ENCODE measurements at regions not wholly inside any gene's neighbourhood (a gene's known extent, or its start where the extent isn't known, plus 50 kb on each side); places are given as distances from the start of the nearest gene placed in this dataset.
A peak's percentile ranks its signal among the peaks of the same experiment; 100 is the strongest.

DNA sequence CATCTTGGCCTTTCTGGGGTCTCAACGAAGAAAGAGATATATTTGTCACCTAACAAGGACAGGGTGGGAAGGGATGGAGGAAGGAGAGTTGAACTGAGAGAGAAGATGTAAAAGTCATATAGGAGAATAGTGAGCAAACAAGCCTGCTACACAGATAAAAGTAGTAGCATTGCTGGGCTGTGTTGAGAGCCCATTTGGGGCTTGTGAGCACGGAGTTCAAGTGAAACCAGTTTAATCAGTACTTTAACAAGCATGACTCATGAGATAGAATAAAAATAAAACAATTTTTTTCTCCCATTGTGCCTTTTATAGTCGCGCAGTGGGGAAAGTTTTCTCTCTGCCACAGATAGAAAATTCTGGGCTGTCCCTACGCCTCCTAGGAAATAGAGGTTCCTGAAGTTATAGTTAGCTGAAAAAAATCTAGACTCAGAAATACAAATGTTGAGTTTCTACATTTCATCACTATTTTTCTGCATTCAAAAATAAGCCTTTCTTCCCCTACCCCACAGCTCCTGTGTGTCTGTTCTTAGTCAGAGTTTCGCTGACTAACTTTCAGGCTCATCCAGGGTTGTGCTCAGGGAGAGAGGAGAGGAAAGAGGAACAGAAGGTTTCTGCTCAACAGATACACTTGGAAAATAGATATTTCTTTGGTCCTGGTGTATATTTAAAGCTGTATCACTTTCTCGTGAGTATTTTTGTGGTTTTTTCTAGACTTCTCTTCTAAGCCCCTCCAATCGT is 395.8 kb upstream of the ADAMTSL1 start:
- ATAC-seq: no peak
- CTCF ChIA-PET: no interaction called here
- DNase-seq (ENCODE audit: low spot score): no peak

DNA sequence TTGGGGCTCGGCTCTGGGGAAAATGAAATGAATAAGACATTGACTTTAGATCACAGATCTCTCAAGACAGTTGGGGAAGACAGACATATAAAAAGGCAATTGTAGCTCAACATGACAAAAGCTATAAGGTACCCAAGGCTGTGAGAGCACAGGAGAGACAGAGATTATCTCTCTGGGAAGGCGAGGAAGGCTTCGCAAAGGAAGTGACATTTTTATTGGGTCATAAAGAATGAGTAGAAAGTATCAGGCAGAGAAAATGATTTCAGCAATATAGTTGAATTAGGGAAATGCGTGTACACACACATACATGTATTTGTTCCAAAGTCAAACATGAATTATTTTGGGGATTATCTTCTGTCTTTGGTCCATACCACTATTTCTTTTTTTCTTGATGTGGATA is 381.8 kb upstream of the ADAMTSL1 start:
- no peak for TF ChIP-seq MXD4 (CRISPR knock-in tag; IDR thresholded peaks at IDR 0.05; ENCODE audit: borderline replicate concordance)
- TF ChIP-seq RORB (CRISPR knock-in tag; IDR thresholded peaks at IDR 0.05): no peak
- TF ChIP-seq ZNF416 (CRISPR knock-in tag; IDR thresholded peaks at IDR 0.05): no peak
- TF ChIP-seq, protein P1, sequence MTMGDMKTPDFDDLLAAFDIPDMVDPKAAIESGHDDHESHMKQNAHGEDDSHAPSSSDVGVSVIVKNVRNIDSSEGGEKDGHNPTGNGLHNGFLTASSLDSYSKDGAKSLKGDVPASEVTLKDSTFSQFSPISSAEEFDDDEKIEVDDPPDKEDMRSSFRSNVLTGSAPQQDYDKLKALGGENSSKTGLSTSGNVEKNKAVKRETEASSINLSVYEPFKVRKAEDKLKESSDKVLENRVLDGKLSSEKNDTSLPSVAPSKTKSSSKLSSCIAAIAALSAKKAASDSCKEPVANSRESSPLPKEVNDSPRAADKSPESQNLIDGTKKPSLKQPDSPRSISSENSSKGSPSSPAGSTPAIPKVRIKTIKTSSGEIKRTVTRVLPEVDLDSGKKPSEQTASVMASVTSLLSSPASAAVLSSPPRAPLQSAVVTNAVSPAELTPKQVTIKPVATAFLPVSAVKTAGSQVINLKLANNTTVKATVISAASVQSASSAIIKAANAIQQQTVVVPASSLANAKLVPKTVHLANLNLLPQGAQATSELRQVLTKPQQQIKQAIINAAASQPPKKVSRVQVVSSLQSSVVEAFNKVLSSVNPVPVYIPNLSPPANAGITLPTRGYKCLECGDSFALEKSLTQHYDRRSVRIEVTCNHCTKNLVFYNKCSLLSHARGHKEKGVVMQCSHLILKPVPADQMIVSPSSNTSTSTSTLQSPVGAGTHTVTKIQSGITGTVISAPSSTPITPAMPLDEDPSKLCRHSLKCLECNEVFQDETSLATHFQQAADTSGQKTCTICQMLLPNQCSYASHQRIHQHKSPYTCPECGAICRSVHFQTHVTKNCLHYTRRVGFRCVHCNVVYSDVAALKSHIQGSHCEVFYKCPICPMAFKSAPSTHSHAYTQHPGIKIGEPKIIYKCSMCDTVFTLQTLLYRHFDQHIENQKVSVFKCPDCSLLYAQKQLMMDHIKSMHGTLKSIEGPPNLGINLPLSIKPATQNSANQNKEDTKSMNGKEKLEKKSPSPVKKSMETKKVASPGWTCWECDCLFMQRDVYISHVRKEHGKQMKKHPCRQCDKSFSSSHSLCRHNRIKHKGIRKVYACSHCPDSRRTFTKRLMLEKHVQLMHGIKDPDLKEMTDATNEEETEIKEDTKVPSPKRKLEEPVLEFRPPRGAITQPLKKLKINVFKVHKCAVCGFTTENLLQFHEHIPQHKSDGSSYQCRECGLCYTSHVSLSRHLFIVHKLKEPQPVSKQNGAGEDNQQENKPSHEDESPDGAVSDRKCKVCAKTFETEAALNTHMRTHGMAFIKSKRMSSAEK (CRISPR knock-in tag; IDR thresholded peaks at IDR 0.05; ENCODE audit: borderline replicate concordance): no peak
- no peak for DNase-seq (ENCODE audit: low spot score)
- ChIA-PET CTCF (no interaction called here), POLR2A (no interaction called here)
- Mint-ChIP-seq H3K4me3 (no peak overlapping the region), H3K4me1 (no peaks in the 10 kb centered on the region), H3K27ac (no peak overlapping the region), H3K27me3 (ENCODE audit: low read depth) (no peaks in the 10 kb centered on the region), H3K36me3 (no peaks in the 10 kb centered on the region), H3K9me3 (peaks cover 3% of the 10 kb centered on the region; the same call in 1 of the 2 replicates)
- no peak for ATAC-seq

More for the DNA sequence above, 395.8 kb upstream of the ADAMTSL1 start:
- H3K9me3 Mint-ChIP-seq: no peaks in the 10 kb centered on the region
- POLR2A ChIA-PET: no interaction called here
- TF ChIP-seq OVOL2 (CRISPR knock-in tag; IDR thresholded peaks at IDR 0.05; ENCODE audit: borderline replicate concordance) (no peak), ZNF416 (CRISPR knock-in tag; IDR thresholded peaks at IDR 0.05) (no peak), ZNF396 (CRISPR knock-in tag; IDR thresholded peaks at IDR 0.05; ENCODE audit: borderline replicate concordance) (no peak), ZMAT4 (CRISPR knock-in tag; IDR thresholded peaks at IDR 0.05) (no peak), SMAD3 (CRISPR knock-in tag; IDR thresholded peaks at IDR 0.05; ENCODE audit: borderline replicate concordance) (no peak), ZBTB21 (CRISPR knock-in tag; IDR thresholded peaks at IDR 0.05; ENCODE audit: borderline replicate concordance) (no peak)
- TF ChIP-seq, protein P2, sequence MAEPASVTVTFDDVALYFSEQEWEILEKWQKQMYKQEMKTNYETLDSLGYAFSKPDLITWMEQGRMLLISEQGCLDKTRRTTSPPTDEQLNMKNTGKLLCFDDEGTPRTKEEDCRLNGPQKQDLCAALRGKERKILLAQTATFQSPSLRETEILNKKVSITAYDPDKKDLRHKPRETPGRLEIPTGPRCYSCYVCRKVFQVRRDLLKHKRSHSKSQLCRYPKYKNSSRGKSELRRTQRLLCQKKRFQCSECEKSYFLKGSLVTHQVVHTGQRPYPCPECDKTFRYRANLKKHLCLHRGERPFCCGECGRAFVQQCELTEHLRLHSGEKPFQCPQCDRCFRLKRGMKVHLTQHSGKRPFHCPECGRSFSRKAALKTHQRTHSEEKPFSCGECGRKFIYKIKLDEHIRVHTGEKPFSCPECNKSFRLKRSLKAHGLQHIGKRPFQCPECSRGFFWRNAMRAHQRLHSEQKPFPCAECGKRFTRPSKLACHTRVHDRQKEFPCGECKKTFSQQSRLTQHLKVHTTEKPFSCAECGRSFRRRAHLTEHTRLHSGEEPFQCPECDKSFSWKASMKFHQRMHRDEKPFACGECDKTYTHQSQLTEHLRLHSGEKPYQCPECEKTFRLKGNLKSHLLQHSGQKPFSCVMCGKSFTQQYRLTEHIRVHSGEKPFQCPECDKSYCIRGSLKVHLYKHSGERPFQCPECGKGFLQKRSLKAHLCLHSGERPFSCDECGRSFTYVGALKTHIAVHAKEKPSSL (CRISPR knock-in tag; conservative IDR thresholded peaks at IDR 0.05): no peak
- TF ChIP-seq, protein P3, sequence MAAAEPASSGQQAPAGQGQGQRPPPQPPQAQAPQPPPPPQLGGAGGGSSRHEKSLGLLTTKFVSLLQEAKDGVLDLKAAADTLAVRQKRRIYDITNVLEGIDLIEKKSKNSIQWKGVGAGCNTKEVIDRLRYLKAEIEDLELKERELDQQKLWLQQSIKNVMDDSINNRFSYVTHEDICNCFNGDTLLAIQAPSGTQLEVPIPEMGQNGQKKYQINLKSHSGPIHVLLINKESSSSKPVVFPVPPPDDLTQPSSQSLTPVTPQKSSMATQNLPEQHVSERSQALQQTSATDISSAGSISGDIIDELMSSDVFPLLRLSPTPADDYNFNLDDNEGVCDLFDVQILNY (CRISPR knock-in tag; IDR thresholded peaks at IDR 0.05): no peak
- no peaks in the 10 kb centered on the region for H3K36me3 Mint-ChIP-seq
- peaks cover 2% of the 10 kb centered on the region for H3K4me1 Mint-ChIP-seq
- no peak overlapping the region for H3K4me3 Mint-ChIP-seq
- H3K27ac Mint-ChIP-seq: no peak overlapping the region
- H3K27me3 Mint-ChIP-seq (ENCODE audit: low read depth): no peaks in the 10 kb centered on the region

DNA sequence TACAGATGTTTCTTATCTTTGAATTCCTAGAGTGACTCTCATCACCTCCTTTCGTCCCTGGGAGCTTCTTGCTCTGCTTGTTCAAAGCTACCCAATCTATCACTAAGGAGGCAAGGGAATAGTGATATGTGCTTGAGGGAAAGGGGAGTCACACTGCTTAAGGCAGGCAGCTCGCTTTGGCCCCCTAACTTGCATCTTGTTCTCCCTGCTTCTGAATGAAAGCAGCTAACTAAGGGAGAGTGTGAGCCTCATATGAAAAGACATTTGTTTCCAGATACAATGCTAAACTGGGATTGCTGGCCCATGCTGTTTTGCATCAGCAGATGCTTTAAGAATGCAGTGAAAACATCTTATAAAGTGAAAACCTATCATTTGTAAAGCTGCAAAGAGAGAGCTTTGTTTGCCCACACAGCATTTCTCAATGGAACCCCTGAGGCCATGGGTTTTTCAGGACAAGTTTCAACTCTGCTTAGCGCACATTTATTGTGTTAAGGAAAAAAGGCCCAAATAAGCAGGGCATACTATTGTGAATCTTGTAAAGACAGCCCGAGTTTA is 367.9 kb upstream of the ADAMTSL1 start:
- DNase-seq (ENCODE audit: low spot score): no peak
- H3K27ac Mint-ChIP-seq: no peak overlapping the region
- ChIA-PET POLR2A (no interaction called here), CTCF (interaction anchor here (0.9 kb wide), 1 partner anchor 107 kb away, joined by 3 read pairs; no protein-coding TSS in a partner anchor)
- H3K27me3 Mint-ChIP-seq (ENCODE audit: low read depth): no peaks in the 10 kb centered on the region
- peak; percentile 68 for ATAC-seq
- peaks cover 17% of the 10 kb centered on the region for H3K4me1 Mint-ChIP-seq
- no peaks in the 10 kb centered on the region for H3K9me3 Mint-ChIP-seq
- H3K4me3 Mint-ChIP-seq: no peak overlapping the region
- no peaks in the 10 kb centered on the region for H3K36me3 Mint-ChIP-seq
- TF ChIP-seq NFE2L1 (CRISPR knock-in tag; IDR thresholded peaks at IDR 0.05) (no peak), ZNF232 (CRISPR knock-in tag; IDR thresholded peaks at IDR 0.05) (no peak), ATF3 (CRISPR knock-in tag; conservative IDR thresholded peaks at IDR 0.05) (no peak), ZNF416 (CRISPR knock-in tag; IDR thresholded peaks at IDR 0.05) (no peak), ELF4 (CRISPR knock-in tag; IDR thresholded peaks at IDR 0.05; ENCODE audit: low read depth) (no peak), ZNF138 (CRISPR knock-in tag; conservative IDR thresholded peaks at IDR 0.05) (no peak), GRHL2 (CRISPR knock-in tag; IDR thresholded peaks at IDR 0.05; ENCODE audit: insufficient replicate concordance, severe bottlenecking) (no peak), ZNF121 (CRISPR knock-in tag; IDR thresholded peaks at IDR 0.05) (no peak), ZSCAN18 (CRISPR knock-in tag; IDR thresholded peaks at IDR 0.05) (no peak)

Data from WTC11 (cell line).